Liver (tissue), 8 donors: ENCODE measurements at regions not wholly inside any gene's neighbourhood (a gene's known extent, or its start where the extent isn't known, plus 50 kb on each side); places are given as distances from the start of the nearest gene placed in this dataset.
A peak's percentile ranks its signal among the peaks of the same experiment; 100 is the strongest.

Experiments used
- DNase-seq: peaks from one replicate; pipeline ENCODE4 v3.0.0-alpha.2; 2017; ENCODE audit warnings: low spot score
- H3K27ac ChIP-seq, 2 donors: one replicate each; pipeline ENCODE4 v1.7.0; 2013; ENCODE audit warnings: inconsistent platforms in 2 of 2, low read length in 2 of 2, control low read depth in 1 of 2, low read depth in 1 of 2, mild to moderate bottlenecking in 1 of 2
- H3K27me3 ChIP-seq, 4 donors: one replicate each; pipeline versions ENCODE4 v1.6.1 to v1.7.0; 2013; ENCODE audit warnings: low read length in 3 of 4, inconsistent platforms in 1 of 4, mild to moderate bottlenecking in 1 of 4, moderate library complexity in 1 of 4; ENCODE audit not compliant: control insufficient read depth in 4 of 4, insufficient read depth in 4 of 4
- H3K36me3 ChIP-seq, 4 donors: one replicate each; pipeline versions ENCODE4 v1.6.1 to v1.7.0; 2013; ENCODE audit warnings: low read length in 3 of 4, mild to moderate bottlenecking in 3 of 4, low read depth in 1 of 4, moderate library complexity in 1 of 4; ENCODE audit not compliant: control insufficient read depth in 4 of 4, insufficient read depth in 3 of 4
- H3K4me1 ChIP-seq, 4 donors: one replicate each; pipeline versions ENCODE4 v1.6.1 to v1.7.0; 2013; ENCODE audit warnings: low read length in 3 of 4, mild to moderate bottlenecking in 3 of 4, moderate library complexity in 1 of 4; ENCODE audit not compliant: control insufficient read depth in 4 of 4, insufficient read depth in 4 of 4
- H3K4me3 ChIP-seq, 3 donors: one replicate each; pipeline versions ENCODE4 v1.6.1 to v1.7.0; 2013; ENCODE audit warnings: low read length in 3 of 3, control low read depth in 1 of 3, low read depth in 1 of 3, mild to moderate bottlenecking in 1 of 3
- H3K9ac ChIP-seq, 2 donors: one replicate each; pipeline ENCODE4 v1.7.0; 2013; ENCODE audit warnings: low read length in 2 of 2, mild to moderate bottlenecking in 2 of 2, moderate library complexity in 2 of 2, control low read depth in 1 of 2, low read depth in 1 of 2
- H3K9me3 ChIP-seq, 4 donors: one replicate each; pipeline versions ENCODE4 v1.6.1 to v1.7.0; 2013; ENCODE audit warnings: low read length in 3 of 4; ENCODE audit not compliant: control insufficient read depth in 4 of 4
- ATF3 ChIP-seq: IDR thresholded peaks from 2 replicates; pipeline ENCODE4 v1.6.1; 2016; ENCODE audit warnings: antibody characterized with exemption
- CTCF ChIP-seq: fragments of 150-350 bp; IDR thresholded peaks from 2 replicates; pipeline ENCODE4 v1.5.1; 2017; ENCODE audit warnings: improper control_type of control experiment, low read depth, low read length; ENCODE audit not compliant: missing input control
- EGR1 ChIP-seq, 2 donors: IDR thresholded peaks; 2 replicates each; pipeline ENCODE4 v1.6.1; 2016 to 2018; ENCODE audit warnings: antibody characterized with exemption in 2 of 2, low read depth in 2 of 2
- FOXA1 ChIP-seq: IDR thresholded peaks from 2 replicates; pipeline ENCODE4 v1.6.1; 2016; ENCODE audit warnings: antibody characterized with exemption
- FOXA2 ChIP-seq: IDR thresholded peaks from 2 replicates; pipeline ENCODE4 v1.6.1; 2016; ENCODE audit warnings: antibody characterized with exemption
- GABPA ChIP-seq, 2 donors: IDR thresholded peaks in 1 of 2; conservative IDR thresholded peaks in 1 of 2; 2 replicates each; pipeline ENCODE4 v1.6.1; 2016; ENCODE audit warnings: antibody characterized with exemption in 2 of 2, mild to moderate bottlenecking in 1 of 2, moderate library complexity in 1 of 2
- HNF4A ChIP-seq, 2 donors: conservative IDR thresholded peaks; 2 replicates each; pipeline ENCODE4 v1.6.1; 2016; ENCODE audit warnings: antibody characterized with exemption in 2 of 2, mild to moderate bottlenecking in 2 of 2
- HNF4G ChIP-seq: IDR thresholded peaks from 2 replicates; pipeline ENCODE4 v1.6.1; 2016; ENCODE audit warnings: antibody characterized with exemption
- JUND ChIP-seq, 2 donors: IDR thresholded peaks; 2 replicates each; pipeline ENCODE4 v1.6.1; 2016; ENCODE audit warnings: antibody characterized with exemption in 2 of 2
- MAX ChIP-seq: IDR thresholded peaks from 2 replicates; pipeline ENCODE4 v1.6.1; 2016; ENCODE audit warnings: antibody characterized with exemption
- NR2F2 ChIP-seq: IDR thresholded peaks from 2 replicates; pipeline ENCODE4 v1.6.1; 2016; ENCODE audit warnings: antibody characterized with exemption
- RAD21 ChIP-seq, 2 donors: IDR thresholded peaks; 2 replicates each; pipeline ENCODE4 v1.6.1; 2016; ENCODE audit warnings: antibody characterized with exemption in 2 of 2, mild to moderate bottlenecking in 2 of 2
- REST ChIP-seq: IDR thresholded peaks from 2 replicates; pipeline ENCODE4 v1.6.1; 2016; ENCODE audit warnings: antibody characterized with exemption, mild to moderate bottlenecking
- RXRA ChIP-seq, 2 donors: IDR thresholded peaks; 2 replicates each; pipeline ENCODE4 v1.6.1; 2017 to 2018; ENCODE audit warnings: antibody characterized with exemption in 2 of 2, mild to moderate bottlenecking in 1 of 2
- SP1 ChIP-seq: IDR thresholded peaks from 2 replicates; pipeline ENCODE4 v1.6.1; 2018; ENCODE audit warnings: antibody characterized with exemption, mild to moderate bottlenecking
- TAF1 ChIP-seq: conservative IDR thresholded peaks from 2 replicates; pipeline ENCODE4 v1.6.1; 2016; ENCODE audit warnings: antibody characterized with exemption, mild to moderate bottlenecking
- YY1 ChIP-seq: IDR thresholded peaks from 2 replicates; pipeline ENCODE4 v1.6.1; 2016; ENCODE audit warnings: antibody characterized with exemption, mild to moderate bottlenecking
- ZBTB33 ChIP-seq: IDR thresholded peaks from 2 replicates; pipeline ENCODE4 v1.6.1; 2016; ENCODE audit warnings: antibody characterized with exemption
- WGBS: extraction: QIAGEN DNeasy Blood & Tissue Kit; methylation state at CpG from one replicate; pipeline ENCODE4 v1.1.7; 2013; 5-methylcytosine and 5-hydroxymethylcytosine counted together
- donor health status: healthy.
- donor health status: healthy.
- donor health status: healthy.
- donor health status: healthy.
- donor health status: healthy.

- 85% methylated on average over 10 of the region's 10 CpGs for WGBS
- H3K27ac ChIP-seq = no peak overlapping the region
- no peak overlapping the region for H3K4me3 ChIP-seq
- DNase-seq = peak; percentile 25
- no peaks in the 10 kb centered on the region for H3K9me3 ChIP-seq
- no peak for TF ChIP-seq HNF4A (conservative IDR thresholded peaks at IDR 0.05)
- TF ChIP-seq MAX = no peak
- no peak for TF ChIP-seq RAD21 (IDR thresholded peaks at IDR 0.05)
- TF ChIP-seq ATF3 = no peak
- TF ChIP-seq GABPA (IDR thresholded peaks at IDR 0.05 in 1 of 2, conservative IDR thresholded peaks at IDR 0.05 in 1 of 2) = no peak
- no peak for TF ChIP-seq FOXA2
- no peak for TF ChIP-seq EGR1 (IDR thresholded peaks at IDR 0.05; ENCODE audit: low read depth in 2 of 2)
- no peak for TF ChIP-seq SP1
- TF ChIP-seq CTCF = no peak
- no peak for TF ChIP-seq REST
- TF ChIP-seq YY1 = no peak
- no peak for TF ChIP-seq HNF4G
- TF ChIP-seq NR2F2 = no peak
- no peak for TF ChIP-seq TAF1
- TF ChIP-seq FOXA1 = no peak
- no peak for TF ChIP-seq RXRA (IDR thresholded peaks at IDR 0.05)
- no peak for TF ChIP-seq ZBTB33
- no peak for TF ChIP-seq JUND (IDR thresholded peaks at IDR 0.05)
- H3K27me3 ChIP-seq = no peaks in the 10 kb centered on the region
- no peak overlapping the region for H3K9ac ChIP-seq
- H3K36me3 ChIP-seq = no peaks in the 10 kb centered on the region
- H3K4me1 ChIP-seq = no peaks in the 10 kb centered on the region
Observed at GRCh38 chr11:134573857-134574256, 161.8 kb upstream of the B3GAT1 start.
